ENCODE measurements at regions not wholly inside any gene's neighbourhood (a gene's known extent, or its start where the extent isn't known, plus 50 kb on each side); places are given as distances from the start of the nearest gene placed in this dataset.

GRCh38 chr16:73390936-73391335 is 343.0 kb upstream of the ZFHX3 start:
- no peak overlapping the region for H3K4me3 Mint-ChIP-seq (ENCODE audit: unreplicated experiment)
- peaks cover 2% of the 10 kb centered on the region for H3K4me1 Mint-ChIP-seq (ENCODE audit: unreplicated experiment)

GRCh38 chr16:73390491-73390890 is 342.6 kb upstream of the ZFHX3 start:
- H3K4me3 Mint-ChIP-seq (ENCODE audit: unreplicated experiment) = no peak overlapping the region
- peaks cover 4% of the 10 kb centered on the region for H3K4me1 Mint-ChIP-seq (ENCODE audit: unreplicated experiment)
- DNase-seq (ENCODE audit: low spot score) = no peak
- H3K9me3 Mint-ChIP-seq (ENCODE audit: unreplicated experiment) = no peaks in the 10 kb centered on the region
- no peaks in the 10 kb centered on the region for H3K27me3 Mint-ChIP-seq (ENCODE audit: unreplicated experiment)
- H3K36me3 Mint-ChIP-seq (ENCODE audit: low read depth, unreplicated experiment) = no peaks in the 10 kb centered on the region
- no peak overlapping the region for H3K27ac Mint-ChIP-seq (ENCODE audit: unreplicated experiment)
- no peak for TF ChIP-seq CTCF (IDR thresholded peaks at IDR 0.05; ENCODE audit: unreplicated experiment)

More at GRCh38 chr16:73390936-73391335, 343.0 kb upstream of the ZFHX3 start:
- no peak for TF ChIP-seq CTCF (IDR thresholded peaks at IDR 0.05; ENCODE audit: unreplicated experiment)
- Mint-ChIP-seq H3K27ac (ENCODE audit: unreplicated experiment) (no peak overlapping the region), H3K27me3 (ENCODE audit: unreplicated experiment) (no peaks in the 10 kb centered on the region), H3K36me3 (ENCODE audit: low read depth, unreplicated experiment) (no peaks in the 10 kb centered on the region), H3K9me3 (ENCODE audit: unreplicated experiment) (no peaks in the 10 kb centered on the region)
- no peak for DNase-seq (ENCODE audit: low spot score)

GRCh38 chr16:73389085-73389484 is 341.2 kb upstream of the ZFHX3 start:
- DNase-seq (ENCODE audit: low spot score) = no peak
- H3K4me1 Mint-ChIP-seq (ENCODE audit: unreplicated experiment) = peaks cover 4% of the 10 kb centered on the region
- no peaks in the 10 kb centered on the region for H3K9me3 Mint-ChIP-seq (ENCODE audit: unreplicated experiment)
- H3K36me3 Mint-ChIP-seq (ENCODE audit: low read depth, unreplicated experiment) = no peaks in the 10 kb centered on the region
- H3K4me3 Mint-ChIP-seq (ENCODE audit: unreplicated experiment) = no peak overlapping the region
- H3K27ac Mint-ChIP-seq (ENCODE audit: unreplicated experiment) = no peak overlapping the region
- no peaks in the 10 kb centered on the region for H3K27me3 Mint-ChIP-seq (ENCODE audit: unreplicated experiment)
- no peak for TF ChIP-seq CTCF (IDR thresholded peaks at IDR 0.05; ENCODE audit: unreplicated experiment)

GRCh38 chr16:73387979-73388378 is 340.1 kb upstream of the ZFHX3 start:
- H3K36me3 Mint-ChIP-seq (ENCODE audit: low read depth, unreplicated experiment) = no peaks in the 10 kb centered on the region
- DNase-seq (ENCODE audit: low spot score) = no peak
- no peak overlapping the region for H3K27ac Mint-ChIP-seq (ENCODE audit: unreplicated experiment)
- no peak overlapping the region for H3K4me3 Mint-ChIP-seq (ENCODE audit: unreplicated experiment)
- H3K9me3 Mint-ChIP-seq (ENCODE audit: unreplicated experiment) = no peaks in the 10 kb centered on the region
- peaks cover 4% of the 10 kb centered on the region for H3K4me1 Mint-ChIP-seq (ENCODE audit: unreplicated experiment)
- TF ChIP-seq CTCF (IDR thresholded peaks at IDR 0.05; ENCODE audit: unreplicated experiment) = no peak
- H3K27me3 Mint-ChIP-seq (ENCODE audit: unreplicated experiment) = no peaks in the 10 kb centered on the region

GRCh38 chr16:73385696-73386095 is 337.8 kb upstream of the ZFHX3 start:
- TF ChIP-seq CTCF (IDR thresholded peaks at IDR 0.05; ENCODE audit: unreplicated experiment) = no peak
- no peak overlapping the region for H3K4me3 Mint-ChIP-seq (ENCODE audit: unreplicated experiment)
- H3K9me3 Mint-ChIP-seq (ENCODE audit: unreplicated experiment) = no peaks in the 10 kb centered on the region
- DNase-seq (ENCODE audit: low spot score) = no peak
- peaks cover 4% of the 10 kb centered on the region for H3K4me1 Mint-ChIP-seq (ENCODE audit: unreplicated experiment)
- H3K27me3 Mint-ChIP-seq (ENCODE audit: unreplicated experiment) = no peaks in the 10 kb centered on the region
- no peaks in the 10 kb centered on the region for H3K36me3 Mint-ChIP-seq (ENCODE audit: low read depth, unreplicated experiment)
- no peak overlapping the region for H3K27ac Mint-ChIP-seq (ENCODE audit: unreplicated experiment)
